OCI-LY1 (cell line): ENCODE measurements at regions not wholly inside any gene's neighbourhood (a gene's known extent, or its start where the extent isn't known, plus 50 kb on each side); places are given as distances from the start of the nearest gene placed in this dataset.

Source experiments
- H2AFZ ChIP-seq: fragments of 200-600 bp; sonication (generic), shearing (Covaris generic); 2 replicates; pipeline ENCODE4 v1.6.0; 2014; ENCODE audit warnings: antibody characterized with exemption, mild to moderate bottlenecking, low read length
- H3F3A ChIP-seq: fragments of 200-600 bp; sonication (generic), shearing (Covaris generic); 2 replicates; pipeline ENCODE4 v1.6.0; 2014; ENCODE audit warnings: mild to moderate bottlenecking, antibody characterized with exemption, low read length, moderate library complexity; ENCODE audit not compliant: insufficient read depth
- H3K27ac ChIP-seq: fragments of 200-600 bp; sonication (generic); 2 replicates; pipeline ENCODE4 v1.5.1; 2014; ENCODE audit warnings: low read length, mixed run types, mild to moderate bottlenecking, low read depth; ENCODE audit not compliant: poor library complexity, severe bottlenecking
- H3K27me3 ChIP-seq: fragments of 200-600 bp; sonication (generic); 2 replicates; pipeline ENCODE4 v1.6.0; 2014; ENCODE audit warnings: antibody characterized with exemption, mild to moderate bottlenecking, low read length, moderate library complexity; ENCODE audit not compliant: insufficient read depth
- H3K36me3 ChIP-seq: fragments of 200-600 bp; sonication (generic); 2 replicates; pipeline ENCODE4 v1.6.1; 2014; ENCODE audit warnings: mild to moderate bottlenecking, antibody characterized with exemption, low read length, moderate library complexity, mixed read lengths; ENCODE audit not compliant: insufficient read depth
- H3K4me1 ChIP-seq: fragments of 200-600 bp; sonication (generic); 2 replicates; pipeline ENCODE4 v1.5.1; 2014; ENCODE audit warnings: mild to moderate bottlenecking, low read length, moderate library complexity; ENCODE audit not compliant: insufficient read depth, severe bottlenecking
- H3K4me2 ChIP-seq: fragments of 200-600 bp; sonication (generic), shearing (Covaris generic); 2 replicates; pipeline ENCODE4 v1.6.1; 2014; ENCODE audit warnings: low read length
- H3K4me3 ChIP-seq: fragments of 200-600 bp; sonication (generic); 2 replicates; pipeline ENCODE4 v1.5.1; 2014; ENCODE audit warnings: low read length, low read depth, mild to moderate bottlenecking, mixed read lengths; ENCODE audit not compliant: poor library complexity, severe bottlenecking
- H3K79me2 ChIP-seq: fragments of 200-600 bp; shearing (Covaris generic); 2 replicates; pipeline ENCODE4 v1.6.1; 2016; ENCODE audit warnings: mixed run types, low read length, mixed read lengths; ENCODE audit not compliant: insufficient read depth
- H3K9ac ChIP-seq: fragments of 200-600 bp; sonication (generic), shearing (Covaris generic); 2 replicates; pipeline ENCODE4 v1.6.1; 2014; ENCODE audit warnings: mild to moderate bottlenecking, low read length, mixed read lengths
- H3K9me2 ChIP-seq: fragments of 200-600 bp; sonication (generic), shearing (Covaris generic); 2 replicates; pipeline ENCODE4 v1.6.1; 2014; ENCODE audit warnings: low read depth, mild to moderate bottlenecking, low read length, mixed read lengths
- H3K9me3 ChIP-seq: fragments of 200-600 bp; shearing (Covaris generic); 2 replicates; pipeline ENCODE4 v1.6.1; 2014; ENCODE audit warnings: low read length, mixed read lengths
- H4K20me1 ChIP-seq: fragments of 200-600 bp; sonication (generic), shearing (Covaris generic); 2 replicates; pipeline ENCODE4 v1.6.0; 2016; ENCODE audit warnings: mild to moderate bottlenecking, low read length; ENCODE audit not compliant: insufficient read depth
- EZH2 ChIP-seq: fragments of 200-600 bp; sonication (generic), shearing (Covaris generic); IDR thresholded peaks from 2 replicates; pipeline ENCODE4 v1.8.0; 2017; ENCODE audit warnings: borderline replicate concordance, mixed run types, mild to moderate bottlenecking, antibody characterized with exemption, low read length, moderate library complexity, mixed read lengths
- TF ChIP-seq, protein P1 (sequence below): fragments of 200-600 bp; sonication (generic), shearing (Covaris generic); IDR thresholded peaks from 2 replicates; pipeline ENCODE4 v1.5.1; 2017; ENCODE audit warnings: mild to moderate bottlenecking, antibody characterized with exemption, low read length, moderate library complexity, mixed read lengths

GRCh38 chr2:187775196-187775595 lies 221.0 kb upstream of the TFPI start:
- Histone ChIP-seq H3K9ac (no peak overlapping the region), H3K36me3 (no peaks in the 10 kb centered on the region), H3K9me2 (no peaks in the 10 kb centered on the region), H3F3A (no peaks in the 10 kb centered on the region), H3K79me2 (no peaks in the 10 kb centered on the region), H3K27ac (no peak overlapping the region), H3K4me2 (no peak overlapping the region), H3K4me1 (no peaks in the 10 kb centered on the region), H3K27me3 (no peaks in the 10 kb centered on the region), H4K20me1 (no peaks in the 10 kb centered on the region), H2AFZ (no peak overlapping the region), H3K4me3 (no peak overlapping the region), H3K9me3 (no peaks in the 10 kb centered on the region)
- TF ChIP-seq EZH2, result no peak
- TF ChIP-seq, protein P1, sequence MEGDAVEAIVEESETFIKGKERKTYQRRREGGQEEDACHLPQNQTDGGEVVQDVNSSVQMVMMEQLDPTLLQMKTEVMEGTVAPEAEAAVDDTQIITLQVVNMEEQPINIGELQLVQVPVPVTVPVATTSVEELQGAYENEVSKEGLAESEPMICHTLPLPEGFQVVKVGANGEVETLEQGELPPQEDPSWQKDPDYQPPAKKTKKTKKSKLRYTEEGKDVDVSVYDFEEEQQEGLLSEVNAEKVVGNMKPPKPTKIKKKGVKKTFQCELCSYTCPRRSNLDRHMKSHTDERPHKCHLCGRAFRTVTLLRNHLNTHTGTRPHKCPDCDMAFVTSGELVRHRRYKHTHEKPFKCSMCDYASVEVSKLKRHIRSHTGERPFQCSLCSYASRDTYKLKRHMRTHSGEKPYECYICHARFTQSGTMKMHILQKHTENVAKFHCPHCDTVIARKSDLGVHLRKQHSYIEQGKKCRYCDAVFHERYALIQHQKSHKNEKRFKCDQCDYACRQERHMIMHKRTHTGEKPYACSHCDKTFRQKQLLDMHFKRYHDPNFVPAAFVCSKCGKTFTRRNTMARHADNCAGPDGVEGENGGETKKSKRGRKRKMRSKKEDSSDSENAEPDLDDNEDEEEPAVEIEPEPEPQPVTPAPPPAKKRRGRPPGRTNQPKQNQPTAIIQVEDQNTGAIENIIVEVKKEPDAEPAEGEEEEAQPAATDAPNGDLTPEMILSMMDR, result no peak

DNA sequence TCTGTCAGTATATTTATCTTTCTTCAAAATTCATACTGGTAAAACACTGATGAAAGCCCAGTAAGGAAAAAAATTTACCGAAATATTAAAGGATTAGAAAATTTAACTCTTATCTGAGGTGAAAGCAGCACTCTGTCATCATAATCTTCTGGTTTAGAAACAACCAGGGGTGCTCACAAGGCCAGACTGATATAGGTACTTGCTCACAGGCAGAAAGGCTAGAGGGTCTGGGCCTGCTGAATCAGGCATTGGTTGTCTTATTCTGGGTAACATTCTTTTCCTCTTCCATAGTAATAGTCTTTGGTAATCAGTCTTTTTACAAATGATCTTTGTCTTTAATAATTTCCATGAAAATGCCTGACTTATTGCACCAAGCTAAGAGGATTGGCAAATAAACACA lies 221.4 kb upstream of the TFPI start:
- H3K4me3 ChIP-seq, result no peak overlapping the region
- no peak overlapping the region for H3K4me2 ChIP-seq
- no peak for TF ChIP-seq EZH2
- TF ChIP-seq, protein P1, result no peak
- H3K27me3 ChIP-seq, result no peaks in the 10 kb centered on the region
- H3K4me1 ChIP-seq, result no peaks in the 10 kb centered on the region
- H4K20me1 ChIP-seq, result no peaks in the 10 kb centered on the region
- no peak overlapping the region for H2AFZ ChIP-seq
- no peak overlapping the region for H3K9ac ChIP-seq
- H3K36me3 ChIP-seq, result no peaks in the 10 kb centered on the region
- H3K27ac ChIP-seq, result no peak overlapping the region
- no peaks in the 10 kb centered on the region for H3K9me2 ChIP-seq
- no peaks in the 10 kb centered on the region for H3K79me2 ChIP-seq
- no peaks in the 10 kb centered on the region for H3F3A ChIP-seq
- no peaks in the 10 kb centered on the region for H3K9me3 ChIP-seq

GRCh38 chr2:187782301-187782700 lies 228.1 kb upstream of the TFPI start:
- no peak overlapping the region for H2AFZ ChIP-seq
- no peak overlapping the region for H3K27ac ChIP-seq
- H3K36me3 ChIP-seq, result no peaks in the 10 kb centered on the region
- H3K4me1 ChIP-seq, result no peaks in the 10 kb centered on the region
- no peaks in the 10 kb centered on the region for H3K9me3 ChIP-seq
- no peaks in the 10 kb centered on the region for H4K20me1 ChIP-seq
- no peaks in the 10 kb centered on the region for H3K79me2 ChIP-seq
- no peaks in the 10 kb centered on the region for H3K9me2 ChIP-seq
- H3K4me3 ChIP-seq, result no peak overlapping the region
- H3K4me2 ChIP-seq, result no peak overlapping the region
- TF ChIP-seq, protein P1, result no peak
- no peak for TF ChIP-seq EZH2
- H3F3A ChIP-seq, result no peaks in the 10 kb centered on the region
- no peak overlapping the region for H3K9ac ChIP-seq
- H3K27me3 ChIP-seq, result no peaks in the 10 kb centered on the region
